HG03066 (cell line): ENCODE measurements at regions not wholly inside any gene's neighbourhood (a gene's known extent, or its start where the extent isn't known, plus 50 kb on each side); places are given as distances from the start of the nearest gene placed in this dataset.

Experiments used
- ATAC-seq: cut with Tn5 transposase; IDR thresholded peaks from one replicate; pipeline ENCODE4 v1.9.1; 2021; ENCODE audit warnings: low read depth; ENCODE audit not compliant: unreplicated experiment

DNA sequence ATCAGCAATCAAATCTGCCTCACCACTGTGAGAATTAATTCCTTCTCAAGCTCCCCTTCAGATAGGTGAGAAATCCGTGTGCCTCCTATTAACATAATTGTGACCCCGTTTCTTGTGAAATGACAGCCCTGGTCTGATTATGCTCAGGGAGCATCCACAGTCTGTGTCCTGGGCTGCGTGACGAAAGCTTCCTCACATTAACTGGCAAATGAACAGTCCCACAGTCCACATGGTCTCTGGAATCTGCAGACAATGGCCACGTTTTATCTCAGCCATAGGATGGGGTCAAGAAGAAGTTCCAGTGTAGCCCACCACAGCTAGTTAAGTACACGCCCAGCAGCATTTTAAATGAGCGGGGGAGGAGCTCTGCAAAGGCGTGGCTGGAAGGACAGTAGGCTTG is 229.2 kb downstream of the RPS24 start:
- ATAC-seq = no peak

DNA sequence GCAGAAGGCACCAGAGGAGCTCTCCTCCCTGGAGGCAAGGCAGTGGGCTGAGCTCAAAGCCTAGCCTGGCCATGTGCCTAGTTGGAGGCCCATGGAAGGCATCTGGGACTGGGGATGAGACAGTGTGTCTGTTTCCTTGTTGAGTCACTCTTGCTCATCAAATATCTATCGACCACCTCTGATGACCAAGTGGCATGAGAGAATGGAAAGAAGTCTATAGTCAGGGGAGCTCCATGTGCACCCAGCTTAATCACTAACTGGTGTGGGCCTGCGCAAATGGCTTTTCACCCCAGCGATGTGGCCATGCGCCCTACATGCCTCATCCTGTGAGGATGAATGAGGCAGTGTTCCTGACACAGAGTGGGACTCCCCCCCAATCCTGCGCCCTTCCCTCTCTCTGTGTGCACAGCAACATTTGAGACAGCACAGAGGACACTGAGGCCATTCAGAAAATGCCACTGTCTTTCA is 229.9 kb downstream of the RPS24 start:
- ATAC-seq = no peak

DNA sequence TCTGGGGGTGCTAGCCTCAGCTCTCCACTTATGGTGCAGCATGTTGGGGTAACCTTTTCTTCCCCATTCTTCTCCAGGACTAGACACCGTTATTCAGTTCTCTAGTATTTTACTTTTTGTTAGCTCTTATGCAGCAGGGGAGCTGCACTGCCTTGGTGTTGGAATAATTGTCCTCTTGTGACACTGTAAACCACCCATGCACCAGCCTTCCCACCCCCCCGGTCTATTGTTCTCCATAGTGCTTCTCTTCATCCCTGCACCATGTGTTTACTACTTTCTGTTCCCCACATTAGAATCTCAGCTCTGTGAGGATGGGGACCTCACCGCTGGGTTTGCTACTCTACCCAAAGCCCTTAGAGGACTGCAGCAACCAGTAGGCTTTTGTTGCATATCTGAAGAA is 230.7 kb downstream of the RPS24 start:
- ATAC-seq = no peak

DNA sequence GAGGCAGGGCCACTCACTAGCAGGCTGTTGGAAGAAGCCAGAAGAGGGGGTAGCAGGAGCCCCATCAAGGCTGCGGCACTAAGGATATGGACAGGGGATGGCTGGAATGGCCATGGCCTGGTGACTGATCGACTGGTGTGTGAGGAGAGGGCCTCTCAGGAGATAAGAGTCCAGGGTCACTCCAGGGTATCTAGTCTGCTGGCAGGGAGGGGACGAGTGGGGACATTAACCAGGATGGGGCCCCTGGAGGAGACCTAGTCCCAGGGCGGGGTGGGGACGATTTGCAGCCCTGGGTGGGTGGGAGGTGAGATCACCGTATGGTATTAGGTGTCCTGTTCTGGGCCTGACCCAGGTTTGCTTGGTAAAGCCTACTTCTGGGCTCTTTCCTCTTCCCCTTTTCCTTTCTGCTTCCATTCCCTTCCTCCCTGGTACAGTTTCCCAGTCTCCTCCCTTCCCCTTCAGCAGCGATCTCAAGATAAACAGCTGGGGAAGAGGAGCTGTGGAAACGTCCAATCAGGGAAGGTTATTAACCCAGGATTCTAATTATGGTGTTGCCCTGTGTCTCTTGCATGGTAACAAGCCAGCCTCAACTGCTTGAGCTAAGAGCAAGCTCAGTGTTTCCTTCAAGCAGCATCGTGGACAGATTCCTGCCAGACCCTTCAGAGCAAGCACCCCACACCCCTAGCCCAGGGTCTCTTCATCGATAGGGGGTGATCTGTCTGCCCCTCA is 233.2 kb downstream of the RPS24 start:
- no peak for ATAC-seq

DNA sequence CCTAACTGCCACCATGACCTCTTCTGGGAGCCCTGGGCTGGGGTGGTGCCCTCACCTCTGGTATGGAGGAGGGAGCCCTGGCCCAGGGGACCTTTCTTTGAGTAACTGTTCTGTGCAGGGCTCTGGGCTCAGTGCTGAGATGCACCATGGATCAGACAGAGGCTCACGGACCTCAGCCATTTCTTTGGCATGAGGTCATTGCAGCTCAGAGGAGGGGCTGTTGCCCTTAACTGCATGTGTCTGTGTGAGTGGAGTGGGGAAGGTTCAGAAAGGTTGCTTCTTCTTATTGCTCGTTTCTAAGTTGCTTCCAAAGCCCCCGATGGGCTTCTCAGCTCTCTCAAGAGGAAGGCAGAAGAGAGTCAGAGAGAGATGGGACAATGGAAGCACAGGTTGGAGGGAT is 233.9 kb downstream of the RPS24 start:
- no peak for ATAC-seq

DNA sequence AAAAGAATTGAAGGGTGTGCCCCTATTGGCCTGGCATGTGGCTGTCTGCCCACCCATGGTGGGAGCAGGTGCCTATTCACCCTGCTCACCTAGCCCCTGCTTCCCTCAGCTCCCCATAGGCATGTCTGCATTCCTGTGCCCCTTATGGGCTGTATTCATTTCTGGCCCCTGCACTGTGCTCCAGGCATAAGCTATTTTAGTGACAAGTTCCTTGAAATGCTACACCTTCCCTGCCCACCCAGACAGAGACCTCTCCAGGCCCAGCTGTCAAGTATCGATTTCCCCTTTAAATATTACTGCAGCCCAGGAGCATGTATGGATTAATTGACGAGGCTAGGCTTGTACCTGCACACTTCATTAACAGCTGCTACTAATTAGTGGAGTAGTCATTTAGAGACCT is 235.4 kb downstream of the RPS24 start:
- no peak for ATAC-seq

DNA sequence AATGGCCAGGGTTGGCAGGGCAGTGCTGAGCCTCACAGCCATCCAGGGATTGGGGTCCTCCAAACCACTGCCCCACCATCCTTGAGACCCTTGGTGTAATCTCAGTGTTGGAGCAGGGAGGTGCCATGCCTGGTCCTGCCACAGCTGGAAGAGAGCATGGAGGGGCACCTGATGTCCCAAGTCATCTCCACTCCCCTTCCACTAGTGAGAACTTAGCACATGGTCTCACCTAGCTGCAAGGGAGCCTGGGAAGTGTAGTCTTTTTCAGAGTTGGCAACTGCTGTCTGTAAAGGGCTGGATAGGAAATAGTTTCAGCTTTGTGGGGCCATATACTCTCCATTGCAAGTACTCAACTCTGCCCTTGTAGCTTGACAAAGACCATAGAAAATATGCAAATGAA is 238.7 kb downstream of the RPS24 start:
- ATAC-seq = no peak

DNA sequence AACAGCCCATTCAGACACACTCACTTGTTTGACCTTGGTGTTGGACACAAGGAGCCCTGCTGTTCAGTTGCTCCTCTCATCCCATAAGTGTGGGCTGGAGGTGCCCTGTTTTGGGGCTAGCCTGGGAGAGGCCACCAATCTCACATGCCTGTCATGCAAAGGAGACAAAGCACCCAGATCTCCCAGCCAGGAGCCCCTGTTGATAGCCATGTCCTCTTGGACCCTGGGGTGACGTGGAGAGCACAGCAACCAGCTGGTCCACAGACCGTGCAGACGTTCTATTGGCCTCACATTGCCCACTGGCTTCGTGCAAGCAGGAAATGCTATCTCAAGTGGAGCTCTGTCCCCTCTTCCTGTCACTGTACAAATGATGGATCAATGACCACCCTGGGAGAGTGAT is 240.8 kb downstream of the RPS24 start:
- no peak for ATAC-seq

DNA sequence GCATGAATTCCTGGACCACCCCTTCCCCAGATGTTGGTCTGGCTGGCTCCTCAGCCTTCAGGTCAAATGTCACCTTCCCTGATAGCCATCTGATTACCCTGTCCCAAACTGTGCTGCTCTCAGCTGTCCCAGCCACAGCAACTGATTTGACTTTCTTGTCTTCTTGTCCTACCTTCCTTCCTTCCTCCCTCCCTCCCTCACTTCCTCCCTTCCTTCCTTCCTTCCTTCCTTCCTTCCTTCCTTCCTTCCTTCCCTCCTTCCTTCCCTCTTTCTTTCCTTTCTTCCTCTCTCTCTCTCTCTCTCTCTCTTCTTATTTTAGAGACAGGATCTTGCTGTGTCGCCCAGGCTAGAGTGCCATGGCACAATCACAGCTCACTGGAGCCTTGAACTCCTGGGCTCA is 242.5 kb downstream of the RPS24 start:
- ATAC-seq = no peak

DNA sequence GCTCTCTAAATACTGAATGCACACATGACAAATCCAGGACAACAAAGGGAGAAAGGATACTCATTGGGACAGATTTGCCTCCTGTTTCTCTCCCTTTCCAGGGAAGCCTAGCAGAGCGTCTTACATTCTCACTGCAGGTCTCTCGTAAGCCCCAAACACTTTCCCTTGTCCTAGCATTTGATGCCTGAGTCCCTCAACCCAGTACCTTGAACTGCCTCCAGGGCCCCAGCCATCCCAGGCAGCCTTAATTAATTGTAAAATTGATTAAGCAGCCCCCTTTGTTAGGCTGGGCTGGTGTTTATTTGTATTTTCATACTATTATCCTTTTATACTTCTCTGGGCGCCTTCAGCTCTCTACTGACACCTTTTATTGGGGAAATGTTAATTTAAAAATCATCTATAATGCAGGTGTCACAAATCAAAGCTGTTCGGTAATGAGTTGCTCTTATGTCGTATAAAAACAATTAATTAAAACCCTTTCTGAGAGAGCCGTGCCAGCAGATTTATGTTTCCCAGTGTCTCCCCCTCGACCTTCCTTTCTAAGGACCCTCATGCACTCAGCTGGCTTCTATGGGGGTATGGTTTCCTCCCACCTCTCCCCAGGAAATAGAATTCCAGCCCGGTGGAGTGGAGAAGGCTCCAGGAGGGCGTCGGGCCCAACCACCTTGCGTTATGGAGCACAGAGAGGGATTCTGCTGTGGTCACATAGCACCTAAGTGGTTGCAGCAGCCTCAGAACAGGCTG is 243.8 kb downstream of the RPS24 start:
- no peak for ATAC-seq

DNA sequence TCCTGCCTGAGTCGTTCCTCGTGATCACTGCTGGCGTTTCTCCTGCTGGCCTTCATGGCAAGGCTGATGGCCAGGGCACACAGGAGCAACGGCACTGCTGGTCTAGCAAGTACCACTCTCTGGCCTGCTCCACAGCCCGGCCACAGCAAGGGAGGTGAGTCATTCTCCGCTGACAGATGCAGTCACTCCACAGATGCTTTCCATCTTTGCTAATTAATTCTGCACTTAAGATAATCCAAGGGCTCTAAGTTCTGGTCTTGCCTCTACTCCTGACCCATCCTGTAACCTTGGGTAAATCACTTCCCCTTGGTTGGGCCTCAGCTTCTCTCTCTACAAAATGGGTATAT is 244.4 kb downstream of the RPS24 start:
- ATAC-seq = no peak

DNA sequence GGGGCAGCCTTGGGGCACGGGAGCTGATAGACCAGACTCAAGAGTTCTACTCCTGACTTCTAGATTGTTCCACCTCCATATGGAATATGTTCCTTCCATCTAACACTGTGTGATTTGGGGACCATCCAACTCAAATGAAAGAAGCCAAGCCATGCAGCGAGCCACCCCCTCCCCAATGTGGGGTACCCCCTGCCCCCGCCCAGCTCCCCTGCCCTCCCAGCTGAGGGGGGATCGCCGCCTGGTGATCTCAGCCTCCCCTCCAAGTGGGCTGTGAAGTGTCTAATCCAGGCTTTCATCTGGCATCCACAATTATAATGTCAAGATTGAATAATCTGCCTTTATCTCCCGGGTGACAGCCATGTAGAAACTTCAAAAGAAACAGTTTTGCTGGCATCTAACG is 246.1 kb downstream of the RPS24 start:
- ATAC-seq = no peak

DNA sequence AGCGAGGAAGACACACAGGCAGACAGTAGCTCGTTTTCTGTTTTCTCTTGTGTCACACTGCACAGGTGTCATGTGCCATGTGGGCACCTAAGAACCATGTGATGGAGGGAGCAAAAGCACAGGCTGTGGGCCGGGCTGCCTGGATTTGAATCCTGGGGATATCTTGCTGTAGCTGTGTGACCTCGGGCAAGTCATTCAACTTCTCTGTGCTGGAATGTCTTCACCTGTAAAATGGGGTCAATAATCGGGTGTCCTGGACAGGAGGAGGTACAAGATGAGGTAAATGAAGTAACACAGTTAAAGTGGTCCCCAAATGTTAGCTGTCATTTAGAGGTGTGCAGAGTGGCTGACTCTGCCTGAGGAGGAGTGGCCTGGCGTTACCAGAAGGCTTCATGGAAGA is 246.9 kb downstream of the RPS24 start:
- ATAC-seq = no peak

DNA sequence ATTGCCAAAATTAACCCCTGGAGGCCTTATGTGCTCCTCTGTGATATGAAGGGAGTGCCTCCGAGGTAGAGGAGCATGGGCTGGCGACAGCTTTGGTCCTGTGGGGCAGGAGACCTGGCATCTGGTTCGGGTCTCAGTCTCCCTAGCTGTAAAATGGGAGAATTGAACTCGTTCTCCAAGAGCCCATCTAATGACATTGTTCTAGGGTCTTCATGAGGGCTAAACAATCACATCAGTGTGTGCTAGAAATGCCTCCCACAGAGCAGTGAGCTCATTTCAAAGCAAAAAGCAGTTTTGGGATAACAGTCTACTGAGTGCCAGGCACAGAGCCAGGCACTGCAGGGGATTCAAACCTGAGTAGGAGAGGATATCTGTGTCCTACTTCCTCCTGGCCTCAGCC is 248.0 kb downstream of the RPS24 start:
- no peak for ATAC-seq

DNA sequence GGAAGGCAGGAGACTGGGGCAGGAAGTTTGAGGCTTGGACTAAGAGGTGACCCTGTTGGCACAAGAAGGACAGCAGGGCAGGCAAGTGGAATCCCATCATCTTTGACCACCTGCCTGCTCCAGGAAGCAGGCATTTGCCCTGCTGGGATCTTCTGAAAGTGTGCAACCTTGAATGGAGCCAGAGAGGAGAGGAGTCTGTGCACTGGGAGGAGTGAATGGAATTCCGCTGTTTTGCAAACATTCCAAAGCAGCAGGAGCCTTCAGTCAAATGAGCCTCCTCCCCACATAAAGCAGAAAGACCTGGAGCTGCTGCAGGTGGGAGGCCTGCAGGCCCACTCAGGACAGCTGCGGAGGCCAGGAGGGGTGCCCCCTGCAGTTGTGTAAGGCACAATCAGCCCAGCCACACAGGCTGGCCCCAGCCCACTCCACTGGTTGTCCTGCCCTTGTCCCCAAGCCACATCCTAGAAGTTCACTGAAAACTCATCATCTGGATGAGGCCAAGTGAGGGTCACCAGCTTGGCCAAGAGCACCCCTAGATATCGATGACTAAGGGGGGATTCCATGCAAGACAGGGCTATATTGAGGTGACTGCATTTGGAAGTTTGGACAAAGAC is 249.5 kb downstream of the RPS24 start:
- no peak for ATAC-seq

DNA sequence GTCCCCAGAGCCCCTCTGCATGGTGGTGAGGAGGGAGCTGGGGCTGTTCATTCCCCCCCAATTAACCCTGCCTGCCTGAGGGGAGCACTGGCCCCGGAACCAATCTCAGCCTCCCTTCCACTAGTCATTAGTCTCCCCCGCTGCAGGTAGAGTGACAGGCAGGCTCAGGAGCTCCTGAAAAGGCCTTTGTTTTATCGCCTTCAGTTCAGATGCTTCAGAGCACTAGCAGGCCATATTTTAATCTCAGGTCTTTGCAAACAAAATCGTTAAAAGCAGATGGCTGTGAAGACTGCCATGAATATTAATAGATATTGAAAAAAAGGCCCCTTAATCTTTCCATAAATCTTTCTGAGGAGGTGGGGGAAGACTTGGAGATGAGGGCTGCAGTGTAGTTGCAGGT is 250.7 kb downstream of the RPS24 start:
- ATAC-seq = no peak

DNA sequence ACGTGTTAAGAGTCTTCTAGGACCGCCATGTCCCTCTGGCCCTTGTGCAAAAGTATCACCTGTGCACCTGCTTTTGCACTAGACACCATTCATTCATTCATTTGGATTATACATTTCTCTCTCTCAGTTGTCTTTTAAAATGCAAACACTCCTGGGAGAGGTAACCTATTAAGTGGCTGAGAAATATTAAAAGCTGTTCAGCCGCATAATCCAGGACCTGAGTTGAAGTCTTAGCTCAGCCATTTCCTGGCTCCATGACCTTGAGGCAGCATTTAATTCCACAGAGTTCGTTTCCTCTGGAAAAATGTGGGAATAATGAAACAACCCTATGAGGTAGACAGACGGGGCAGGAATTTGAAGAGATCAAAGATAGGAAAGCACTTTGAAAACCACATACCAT is 251.6 kb downstream of the RPS24 start:
- ATAC-seq = no peak

DNA sequence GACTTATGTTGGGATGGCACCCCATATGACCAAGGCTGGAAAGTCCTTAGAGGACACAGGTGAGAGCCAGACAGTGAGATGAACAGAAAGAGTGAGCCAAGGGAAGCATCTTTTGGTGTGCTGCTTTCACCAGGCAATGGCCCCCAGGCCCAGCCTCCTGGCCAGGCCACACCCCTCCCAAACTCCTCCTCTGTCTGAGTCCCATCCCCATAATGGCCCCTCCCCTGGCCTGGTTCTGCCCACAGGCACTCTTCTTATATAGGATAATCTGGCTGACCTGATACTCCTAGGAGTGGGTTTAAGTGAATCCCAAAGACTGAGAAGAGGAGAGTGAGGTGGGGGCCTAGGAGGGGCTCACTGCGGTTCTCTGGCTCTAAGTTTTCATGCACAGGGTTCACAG is 252.5 kb downstream of the RPS24 start:
- no peak for ATAC-seq

DNA sequence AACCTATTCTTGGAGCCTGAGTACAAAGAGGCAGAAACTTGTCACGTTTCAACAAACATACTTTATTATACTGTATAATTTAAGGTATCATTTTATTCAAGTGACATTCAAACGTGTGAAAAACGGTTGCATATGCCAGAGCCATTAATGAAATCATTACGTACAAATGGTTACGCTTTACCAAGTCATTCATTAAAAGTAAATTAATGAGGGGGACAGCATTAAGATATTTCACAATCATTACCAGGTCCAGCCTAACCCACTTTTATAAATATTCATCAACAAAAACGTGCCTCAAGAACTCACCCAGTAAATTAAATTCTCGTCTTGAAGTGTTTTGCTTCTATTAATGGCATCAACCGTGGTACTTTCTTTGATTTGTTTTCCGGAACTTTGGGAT is 253.0 kb downstream of the RPS24 start:
- ATAC-seq = no peak

DNA sequence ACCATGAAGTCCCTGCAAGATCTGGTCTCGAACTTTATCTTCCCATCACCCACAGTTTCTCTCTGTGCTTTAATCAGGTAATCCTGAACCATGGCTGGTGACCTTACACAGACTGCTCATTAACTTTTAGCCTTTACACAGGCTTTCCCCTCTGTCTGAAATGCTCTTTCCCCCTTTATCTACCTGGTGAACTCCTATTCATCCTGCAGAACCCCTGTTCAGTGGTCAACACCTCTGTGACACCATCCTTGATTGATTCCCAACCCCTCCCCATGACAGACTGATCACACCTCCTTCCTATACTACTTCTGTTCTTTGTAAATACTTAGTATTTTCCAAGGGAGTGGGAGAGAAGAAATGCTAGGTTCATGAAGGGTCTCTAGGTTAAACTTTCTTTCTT is 254.0 kb downstream of the RPS24 start:
- ATAC-seq = no peak

DNA sequence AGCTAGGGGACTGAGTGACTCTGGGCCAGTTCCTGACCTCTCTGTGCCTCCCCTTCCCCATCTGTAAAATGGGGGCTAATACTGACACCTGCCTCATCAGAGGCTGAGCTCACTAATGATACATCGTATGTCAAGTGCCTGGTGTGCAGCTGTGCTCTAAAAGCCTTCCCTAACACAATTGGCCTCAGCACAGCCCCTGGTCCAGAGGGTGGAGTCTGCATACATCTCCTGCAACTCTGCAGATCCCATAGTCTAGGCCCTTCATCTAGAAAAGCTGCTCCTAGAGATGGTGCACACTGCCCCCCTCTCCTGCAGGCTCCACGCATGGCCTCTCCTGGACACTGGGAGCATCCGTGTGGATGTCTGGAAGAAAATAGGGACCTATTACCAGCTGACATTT is 255.0 kb downstream of the RPS24 start:
- no peak for ATAC-seq

DNA sequence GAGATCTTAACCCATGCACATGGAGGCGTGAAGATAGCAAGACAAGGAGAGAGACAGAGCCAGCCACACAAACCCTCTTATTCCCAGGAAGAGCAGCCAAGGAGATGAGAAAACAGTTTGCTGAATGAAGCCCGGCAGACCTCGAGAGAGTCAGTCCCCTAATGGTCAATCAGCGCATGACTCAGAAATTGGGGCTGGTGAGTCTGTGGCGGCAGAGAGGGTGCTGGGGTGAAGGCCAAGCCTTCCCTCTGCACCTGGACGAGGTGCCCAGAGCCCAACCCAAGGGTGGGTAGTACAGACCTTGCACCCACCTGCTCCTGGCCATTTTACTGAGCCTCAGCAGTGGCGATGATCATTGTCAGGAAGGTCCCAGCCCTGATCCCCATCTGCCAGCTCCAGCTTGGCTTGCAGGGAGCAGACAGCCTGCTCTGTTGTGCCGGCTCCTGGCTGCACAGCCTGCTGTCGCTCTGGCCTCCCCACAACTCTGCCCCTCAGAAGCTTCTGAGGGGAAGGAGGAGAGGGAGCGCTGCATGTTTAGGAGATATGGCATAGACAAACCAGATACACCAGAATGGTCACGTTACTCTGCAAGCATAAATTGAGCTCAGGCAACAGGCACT is 256.6 kb downstream of the RPS24 start:
- ATAC-seq = no peak
